ENCODE measurements at regions not wholly inside any gene's neighbourhood (a gene's known extent, or its start where the extent isn't known, plus 50 kb on each side); places are given as distances from the start of the nearest gene placed in this dataset.

DNA sequence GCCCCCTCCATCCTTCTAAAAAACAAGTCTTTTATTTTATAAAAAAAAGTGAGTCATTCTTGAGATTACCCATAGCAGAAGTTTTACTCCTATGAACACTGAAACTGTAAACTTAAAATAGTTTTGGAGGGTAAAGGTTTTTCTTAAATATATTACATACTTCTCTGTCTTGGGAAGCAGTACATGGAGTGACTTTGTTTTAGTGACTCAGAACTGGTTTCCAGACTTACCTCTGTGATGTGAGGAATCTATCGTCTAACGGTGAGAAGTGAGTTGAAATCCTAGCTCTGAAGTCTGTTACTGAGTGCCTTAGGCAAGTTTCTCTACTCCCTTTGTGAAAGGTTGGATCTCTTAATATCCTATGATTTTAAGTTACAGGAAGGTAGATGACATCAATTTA lies 176.3 kb upstream of the POU3F1 start:
- no peaks in the 10 kb centered on the region for H3K4me1 Mint-ChIP-seq (ENCODE audit: low read depth, unreplicated experiment)
- H3K4me3 Mint-ChIP-seq (ENCODE audit: low read depth, unreplicated experiment), result no peak overlapping the region
- no peaks in the 10 kb centered on the region for H3K9me3 Mint-ChIP-seq (ENCODE audit: low read depth, unreplicated experiment)
- H3K27me3 Mint-ChIP-seq (ENCODE audit: unreplicated experiment), result peaks cover 78% of the 10 kb centered on the region
- TF ChIP-seq, protein P1, sequence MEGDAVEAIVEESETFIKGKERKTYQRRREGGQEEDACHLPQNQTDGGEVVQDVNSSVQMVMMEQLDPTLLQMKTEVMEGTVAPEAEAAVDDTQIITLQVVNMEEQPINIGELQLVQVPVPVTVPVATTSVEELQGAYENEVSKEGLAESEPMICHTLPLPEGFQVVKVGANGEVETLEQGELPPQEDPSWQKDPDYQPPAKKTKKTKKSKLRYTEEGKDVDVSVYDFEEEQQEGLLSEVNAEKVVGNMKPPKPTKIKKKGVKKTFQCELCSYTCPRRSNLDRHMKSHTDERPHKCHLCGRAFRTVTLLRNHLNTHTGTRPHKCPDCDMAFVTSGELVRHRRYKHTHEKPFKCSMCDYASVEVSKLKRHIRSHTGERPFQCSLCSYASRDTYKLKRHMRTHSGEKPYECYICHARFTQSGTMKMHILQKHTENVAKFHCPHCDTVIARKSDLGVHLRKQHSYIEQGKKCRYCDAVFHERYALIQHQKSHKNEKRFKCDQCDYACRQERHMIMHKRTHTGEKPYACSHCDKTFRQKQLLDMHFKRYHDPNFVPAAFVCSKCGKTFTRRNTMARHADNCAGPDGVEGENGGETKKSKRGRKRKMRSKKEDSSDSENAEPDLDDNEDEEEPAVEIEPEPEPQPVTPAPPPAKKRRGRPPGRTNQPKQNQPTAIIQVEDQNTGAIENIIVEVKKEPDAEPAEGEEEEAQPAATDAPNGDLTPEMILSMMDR (IDR thresholded peaks at IDR 0.05; ENCODE audit: unreplicated experiment), result no peak
- H3K27ac Mint-ChIP-seq (ENCODE audit: unreplicated experiment), result no peak overlapping the region
- CTCF ChIA-PET, result no interaction called here
- no peak for DNase-seq
- no TSS peak for BruUV-seq (replicated peaks)
- no peaks in the 10 kb centered on the region for H3K36me3 Mint-ChIP-seq (ENCODE audit: insufficient read depth, unreplicated experiment)
- intact Hi-C loops (cut with micrococcal nuclease; ENCODE audit: unreplicated experiment), result no loop called here

DNA sequence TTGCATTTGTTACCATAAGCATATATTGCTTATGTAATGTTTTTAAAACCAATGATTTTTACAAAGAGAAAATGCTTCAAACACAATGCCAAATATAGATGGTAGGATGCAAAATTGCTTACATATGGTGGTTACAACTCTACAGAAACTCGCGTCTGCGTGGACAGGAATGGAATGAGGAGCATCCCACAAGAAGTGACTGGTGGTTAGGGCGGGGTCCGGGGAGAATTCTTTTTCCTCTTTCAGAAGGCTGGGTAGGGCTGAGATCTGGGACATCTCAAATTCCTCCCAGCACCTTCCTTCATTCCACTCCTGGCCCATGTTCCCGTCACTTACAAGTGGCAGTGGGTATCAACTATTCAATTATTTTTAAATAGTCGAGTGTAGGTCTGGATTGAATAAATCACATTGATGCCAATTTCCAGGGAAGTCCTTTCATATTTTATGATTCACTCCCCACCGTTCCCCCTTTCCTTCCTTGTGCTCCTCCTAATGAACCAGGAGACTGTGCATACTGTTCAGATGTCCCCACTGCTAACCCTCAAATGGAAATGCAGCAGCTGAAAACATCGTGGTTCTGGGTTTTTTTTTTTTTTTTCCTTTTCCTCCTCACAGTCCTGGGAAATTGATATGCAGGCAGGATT lies 174.5 kb upstream of the POU3F1 start:
- DNase-seq, result no peak
- Mint-ChIP-seq H3K4me1 (ENCODE audit: low read depth, unreplicated experiment) (no peaks in the 10 kb centered on the region), H3K9me3 (ENCODE audit: low read depth, unreplicated experiment) (no peaks in the 10 kb centered on the region), H3K36me3 (ENCODE audit: insufficient read depth, unreplicated experiment) (no peaks in the 10 kb centered on the region), H3K27me3 (ENCODE audit: unreplicated experiment) (peaks cover 80% of the 10 kb centered on the region), H3K4me3 (ENCODE audit: low read depth, unreplicated experiment) (no peak overlapping the region), H3K27ac (ENCODE audit: unreplicated experiment) (no peak overlapping the region)
- intact Hi-C loops (cut with micrococcal nuclease; ENCODE audit: unreplicated experiment), result no loop called here
- CTCF ChIA-PET, result no interaction called here
- BruUV-seq (replicated peaks), result no TSS peak
- TF ChIP-seq, protein P1 (IDR thresholded peaks at IDR 0.05; ENCODE audit: unreplicated experiment), result no peak

DNA sequence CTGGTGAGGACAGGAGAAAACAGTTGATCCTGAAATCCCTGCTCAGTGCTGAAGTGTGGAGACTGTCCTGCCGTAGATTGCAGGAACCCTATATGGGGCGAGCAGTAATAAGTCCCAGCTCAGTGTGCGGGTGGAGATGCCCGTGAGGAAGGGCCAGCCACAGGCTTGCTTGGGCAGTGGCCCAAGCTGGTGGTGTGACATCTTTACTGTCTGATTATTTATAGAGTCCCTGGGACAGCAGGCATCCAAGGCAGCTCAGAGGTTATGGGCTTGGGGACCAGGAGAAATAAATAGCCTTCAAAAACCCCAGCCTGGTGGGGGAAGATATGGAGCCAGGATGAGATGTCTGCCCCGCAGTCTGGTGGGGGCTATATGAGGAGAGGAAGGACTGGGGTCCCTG lies 170.7 kb upstream of the POU3F1 start:
- DNase-seq, result no peak
- TF ChIP-seq, protein P1 (IDR thresholded peaks at IDR 0.05; ENCODE audit: unreplicated experiment), result no peak
- no peaks in the 10 kb centered on the region for H3K36me3 Mint-ChIP-seq (ENCODE audit: insufficient read depth, unreplicated experiment)
- no TSS peak for BruUV-seq (replicated peaks)
- H3K9me3 Mint-ChIP-seq (ENCODE audit: low read depth, unreplicated experiment), result no peaks in the 10 kb centered on the region
- H3K27me3 Mint-ChIP-seq (ENCODE audit: unreplicated experiment), result peaks cover 81% of the 10 kb centered on the region
- CTCF ChIA-PET, result no interaction called here
- no peak overlapping the region for H3K27ac Mint-ChIP-seq (ENCODE audit: unreplicated experiment)
- intact Hi-C loops (cut with micrococcal nuclease; ENCODE audit: unreplicated experiment), result no loop called here
- H3K4me1 Mint-ChIP-seq (ENCODE audit: low read depth, unreplicated experiment), result no peaks in the 10 kb centered on the region
- no peak overlapping the region for H3K4me3 Mint-ChIP-seq (ENCODE audit: low read depth, unreplicated experiment)

DNA sequence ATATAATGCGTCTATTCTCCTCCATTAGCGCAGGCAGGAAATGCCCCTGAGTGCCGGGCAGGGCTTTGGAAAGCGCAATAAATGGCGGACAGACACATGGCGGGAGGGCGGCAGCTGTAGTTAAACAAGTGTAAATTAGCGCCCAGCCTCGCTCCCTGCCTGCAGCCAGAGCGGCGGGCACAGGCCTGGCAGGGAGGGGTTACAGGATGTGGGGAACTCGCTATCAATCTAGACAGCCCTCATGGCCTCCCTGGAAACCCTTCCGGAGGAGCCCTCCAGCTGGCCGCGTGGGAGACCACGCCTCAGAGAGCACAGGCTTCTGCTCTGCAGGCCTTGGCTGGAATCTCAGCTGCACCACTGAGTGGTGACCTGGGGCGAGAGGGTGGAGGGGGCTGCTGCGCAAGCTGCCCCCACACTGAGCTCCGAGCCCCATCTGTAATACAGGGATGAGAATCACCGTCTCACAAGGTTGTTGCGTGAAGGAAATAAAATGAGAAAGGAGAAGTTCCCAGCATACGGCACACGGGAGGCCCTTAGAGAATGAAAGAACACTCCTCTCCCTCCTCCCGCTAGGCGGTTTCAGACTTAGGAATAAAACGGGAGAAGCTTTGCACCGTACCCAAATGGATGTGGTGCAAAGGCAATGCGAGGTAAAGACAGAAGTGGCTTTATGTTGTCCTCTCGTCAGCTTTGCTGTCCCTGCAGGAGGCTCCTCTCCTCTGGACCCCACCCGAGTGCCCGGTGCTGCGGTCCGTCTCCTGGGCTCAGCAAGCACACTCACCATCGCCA lies 167.2 kb upstream of the POU3F1 start:
- H3K27me3 Mint-ChIP-seq (ENCODE audit: unreplicated experiment), result peaks cover 73% of the 10 kb centered on the region

More for the DNA sequence above, 167.2 kb upstream of the POU3F1 start:
- H3K36me3 Mint-ChIP-seq (ENCODE audit: insufficient read depth, unreplicated experiment), result no peaks in the 10 kb centered on the region
- DNase-seq, result no peak
- CTCF ChIA-PET, result no interaction called here
- TF ChIP-seq, protein P1 (IDR thresholded peaks at IDR 0.05; ENCODE audit: unreplicated experiment), result no peak
- H3K9me3 Mint-ChIP-seq (ENCODE audit: low read depth, unreplicated experiment), result no peaks in the 10 kb centered on the region
- no peak overlapping the region for H3K27ac Mint-ChIP-seq (ENCODE audit: unreplicated experiment)
- no peaks in the 10 kb centered on the region for H3K4me1 Mint-ChIP-seq (ENCODE audit: low read depth, unreplicated experiment)
- no peak overlapping the region for H3K4me3 Mint-ChIP-seq (ENCODE audit: low read depth, unreplicated experiment)
- intact Hi-C loops (cut with micrococcal nuclease; ENCODE audit: unreplicated experiment), result no loop called here
- no TSS peak for BruUV-seq (replicated peaks)

Data from Calu3 (cell line).